ENCODE measurements at regions not wholly inside any gene's neighbourhood (a gene's known extent, or its start where the extent isn't known, plus 50 kb on each side); places are given as distances from the start of the nearest gene placed in this dataset.

DNA sequence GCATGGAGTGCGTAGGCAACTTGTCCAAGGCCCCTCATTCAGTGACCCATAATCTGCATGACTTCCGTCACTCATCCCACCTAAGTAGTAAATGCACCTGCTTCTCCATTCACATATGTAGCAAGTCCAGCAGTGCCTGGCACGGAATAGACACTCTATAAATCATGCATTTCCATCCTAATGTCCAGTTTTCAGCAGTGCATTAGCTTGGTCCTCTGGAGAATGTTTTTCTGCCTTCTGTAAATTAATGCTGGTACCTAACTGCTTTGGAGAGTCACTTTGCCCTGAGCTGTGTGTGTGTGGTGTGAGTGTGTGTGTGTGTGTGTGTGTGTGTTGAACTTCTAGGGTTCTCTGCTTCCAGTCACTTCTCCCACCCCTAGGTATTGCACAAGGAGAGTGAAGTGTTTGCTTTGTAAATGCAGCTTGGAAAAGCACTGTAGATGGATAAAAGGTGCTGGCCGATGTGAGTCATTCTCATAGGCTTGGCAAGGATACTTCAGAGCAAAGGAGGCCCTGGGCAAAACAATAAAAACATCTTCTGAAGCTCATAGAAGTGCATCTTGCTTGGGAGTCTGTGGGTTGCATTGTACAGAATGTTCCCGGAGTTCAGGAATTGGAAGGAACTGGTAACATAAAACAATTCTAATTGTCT is 181.8 kb downstream of the KATNAL1 start:
- no peak for DNase-seq

DNA sequence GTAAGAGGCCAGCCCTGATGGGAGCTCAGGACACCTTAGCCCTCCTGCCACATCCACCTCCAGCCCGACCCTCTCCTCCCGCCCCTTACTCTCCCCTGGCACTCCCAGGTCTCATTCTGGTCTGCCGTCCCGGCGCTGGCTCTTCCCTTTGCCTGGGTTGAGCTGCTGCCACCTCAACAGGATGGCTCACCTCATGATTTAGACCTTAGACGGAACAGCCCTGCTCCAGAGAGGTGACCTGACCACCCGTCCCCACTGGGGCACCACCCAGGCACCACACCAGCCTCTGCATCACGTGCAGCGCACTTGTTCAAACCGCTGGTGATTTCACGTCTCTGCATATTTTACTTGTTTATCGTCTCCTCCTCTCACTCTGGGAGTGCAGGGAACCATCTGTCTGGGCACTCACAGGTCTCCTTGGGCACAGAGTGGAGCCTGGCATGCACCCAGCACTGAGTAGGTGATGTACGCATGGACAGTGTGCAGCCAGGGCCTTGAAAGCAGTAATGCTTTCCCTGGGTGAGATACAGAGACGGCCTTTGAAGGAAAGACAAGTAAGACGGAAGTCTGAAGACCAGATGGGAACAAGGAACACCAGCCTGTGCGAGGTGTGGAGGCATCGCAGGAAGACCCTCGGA is 183.1 kb downstream of the KATNAL1 start:
- no peak for DNase-seq

DNA sequence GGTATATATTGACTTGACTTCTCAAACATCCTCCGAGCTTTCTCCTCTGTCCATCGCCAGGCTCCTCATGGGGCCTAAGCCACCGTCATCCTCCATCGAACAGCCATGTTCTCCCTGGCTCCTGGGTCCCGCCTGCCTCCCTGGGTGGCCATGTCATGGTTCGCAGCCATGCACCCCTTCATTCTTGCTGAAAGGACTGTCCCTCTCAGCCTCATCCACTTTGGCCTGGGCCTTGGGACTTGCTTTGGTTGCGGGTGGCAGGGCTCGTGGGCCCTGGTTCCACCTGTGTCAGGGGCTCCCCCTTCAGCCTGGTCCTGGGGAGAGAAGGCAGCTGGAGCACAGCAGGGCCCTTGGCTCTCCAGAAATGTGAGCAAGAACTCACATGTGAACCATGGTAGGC is 183.8 kb downstream of the KATNAL1 start:
- DNase-seq: no peak

DNA sequence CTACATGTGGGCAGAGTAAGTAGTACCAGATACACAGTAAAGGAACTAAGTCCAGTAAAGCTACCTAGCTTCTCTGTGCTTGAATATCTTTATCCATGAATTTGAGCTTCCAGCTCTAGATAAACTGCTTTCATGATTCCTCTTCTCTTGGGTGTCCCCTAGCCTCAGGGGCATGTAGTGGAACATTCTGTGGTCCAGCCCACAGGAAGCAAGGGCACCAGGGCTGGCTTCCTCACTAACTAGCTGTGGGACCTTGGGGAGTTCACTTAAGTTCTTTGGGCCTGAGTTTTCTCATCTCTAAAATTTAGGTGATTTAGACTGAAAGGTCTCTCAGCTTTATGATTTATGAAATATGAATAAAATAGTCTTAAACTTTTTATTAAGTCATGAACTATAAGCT is 185.7 kb downstream of the KATNAL1 start:
- no peak for DNase-seq

DNA sequence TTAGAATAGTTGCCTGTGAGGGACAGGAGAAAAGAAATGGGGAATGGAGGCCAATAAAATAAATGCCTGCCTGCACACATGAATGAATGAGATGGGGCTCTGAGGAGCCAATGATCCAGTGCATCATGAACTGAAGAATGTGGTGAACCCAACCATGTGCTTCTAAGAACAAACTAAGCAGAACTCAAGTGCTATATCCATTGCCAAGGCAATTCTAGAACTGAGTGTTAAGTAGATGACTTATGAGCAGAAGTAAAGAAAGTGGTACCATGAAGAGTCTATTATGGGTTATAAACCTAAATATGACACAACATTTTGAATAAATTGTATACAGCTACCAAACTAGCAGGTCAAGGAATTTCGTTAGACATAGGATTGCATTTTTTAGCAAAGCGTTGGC is 186.1 kb downstream of the KATNAL1 start:
- no peak for DNase-seq

DNA sequence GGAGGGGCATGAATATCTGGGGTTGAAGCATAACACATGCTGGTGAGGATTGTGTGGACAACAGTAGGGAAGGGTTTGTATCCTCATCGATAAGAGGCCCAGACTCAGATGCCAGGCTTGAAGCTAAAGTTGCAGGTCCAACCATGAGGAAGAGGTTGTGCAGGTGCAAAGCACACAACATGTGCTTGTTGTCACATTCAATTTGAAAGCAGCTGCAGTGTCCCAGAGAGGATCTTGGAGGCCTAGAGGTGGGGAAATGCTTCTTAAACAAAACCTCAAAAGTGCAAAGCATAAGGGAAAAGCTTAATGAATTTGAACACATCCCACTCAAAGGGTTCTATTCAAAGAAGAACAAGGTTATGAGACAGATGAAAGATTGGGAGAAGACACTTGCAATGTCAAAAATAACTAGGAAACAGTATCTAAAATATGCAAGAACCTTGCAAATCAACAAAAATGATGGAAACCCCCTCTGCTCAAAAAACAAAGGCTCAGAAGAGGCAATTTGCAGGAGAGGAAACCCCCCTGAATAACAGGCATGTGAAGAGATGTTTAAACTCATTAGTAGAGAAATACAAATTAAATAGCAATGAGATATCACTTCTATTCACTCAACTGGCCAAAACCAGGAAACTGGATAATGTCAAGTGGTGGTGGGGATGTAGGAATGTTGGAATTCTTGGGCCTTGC is 187.1 kb downstream of the KATNAL1 start:
- no peak for DNase-seq

DNA sequence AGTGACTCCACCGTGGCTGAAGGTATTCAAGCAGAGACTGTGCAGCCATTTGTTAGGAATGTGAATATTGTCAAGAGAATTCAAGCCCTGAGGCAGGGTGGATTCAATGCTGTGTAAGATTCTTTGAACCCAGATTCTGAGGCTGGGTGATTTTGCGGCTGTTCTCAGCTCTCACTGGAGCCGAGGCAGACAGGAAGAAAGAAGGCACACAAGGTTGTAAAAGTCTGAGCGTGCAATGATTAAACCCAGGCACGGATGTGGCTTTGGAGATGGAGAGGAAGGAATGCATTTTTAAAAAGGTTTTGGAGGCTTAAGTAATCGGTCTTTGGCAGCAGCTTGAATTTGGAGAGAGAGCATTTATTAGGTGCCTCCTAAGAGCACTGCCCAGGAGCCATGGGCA is 187.9 kb downstream of the KATNAL1 start:
- no peak for DNase-seq

DNA sequence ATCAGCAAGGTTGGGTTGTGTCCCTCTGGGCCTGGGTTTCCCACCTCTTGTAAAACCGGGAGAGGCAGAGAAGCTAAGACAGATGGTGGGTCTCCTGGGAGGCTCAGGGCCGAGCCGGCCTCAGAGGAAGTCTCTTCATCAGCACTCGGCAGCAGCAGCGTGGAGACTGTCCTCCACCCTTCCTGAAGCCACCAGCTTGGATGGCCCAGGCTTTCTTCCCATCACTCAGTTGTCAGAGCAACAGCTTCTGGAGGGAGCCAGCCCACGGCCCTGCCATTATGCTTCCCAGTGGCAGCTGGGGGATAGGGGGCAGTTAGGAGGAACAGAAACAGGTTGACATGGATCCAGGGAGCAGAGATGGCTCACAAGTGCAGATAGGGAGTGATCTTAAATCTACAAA is 191.0 kb downstream of the KATNAL1 start:
- DNase-seq: no peak

DNA sequence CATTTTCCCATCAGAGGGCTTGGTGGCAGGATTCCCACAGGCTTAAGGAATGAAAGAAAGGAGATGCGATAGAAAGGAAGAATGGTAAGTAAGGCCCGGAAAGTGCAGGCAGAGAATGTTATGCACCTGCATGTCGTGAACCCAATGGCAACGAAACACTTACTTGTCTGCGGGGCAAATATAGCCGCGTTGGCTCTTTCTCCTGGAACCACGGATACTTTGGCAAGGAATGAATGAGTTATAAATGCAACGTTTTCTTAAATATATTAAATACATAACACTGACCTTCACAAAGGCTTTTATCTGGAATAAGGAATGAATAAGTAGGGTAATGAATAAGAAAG is 192.1 kb downstream of the KATNAL1 start:
- no peak for DNase-seq

DNA sequence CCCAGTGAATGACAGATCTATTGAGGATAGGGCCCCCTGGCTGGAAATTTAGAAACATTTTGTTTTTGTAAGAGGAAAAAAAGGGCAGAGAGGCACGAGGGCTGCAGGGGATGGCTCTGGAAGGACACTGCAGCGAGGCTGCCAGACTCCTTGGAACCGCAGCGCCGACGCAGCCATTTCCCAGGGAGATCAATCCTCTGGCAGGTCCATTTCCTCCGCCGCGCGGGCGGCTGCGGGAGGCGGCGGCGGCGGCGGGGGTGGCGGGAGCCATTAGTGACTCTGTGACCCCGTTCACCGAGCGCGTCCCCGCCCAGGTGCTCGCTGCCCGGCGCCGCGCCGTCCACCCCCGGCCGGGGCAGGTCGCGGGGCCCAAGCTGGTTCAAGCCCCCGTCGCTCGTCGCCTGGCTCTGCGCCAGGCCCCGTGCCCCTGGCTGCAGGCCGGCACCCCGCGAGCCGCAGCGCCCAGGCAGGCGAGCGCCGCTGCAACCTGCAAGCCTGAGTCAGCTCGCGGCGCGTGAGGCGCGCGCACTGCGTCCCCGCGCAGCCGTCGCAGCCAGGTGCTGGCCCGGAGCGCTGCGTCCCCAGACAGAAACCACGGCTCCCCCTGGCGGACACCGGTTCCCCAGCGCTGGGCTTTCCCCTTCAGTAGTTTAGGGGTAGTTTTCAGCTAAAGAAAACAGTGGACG is 192.6 kb downstream of the KATNAL1 start:
- DNase-seq: peak; percentile 98

DNA sequence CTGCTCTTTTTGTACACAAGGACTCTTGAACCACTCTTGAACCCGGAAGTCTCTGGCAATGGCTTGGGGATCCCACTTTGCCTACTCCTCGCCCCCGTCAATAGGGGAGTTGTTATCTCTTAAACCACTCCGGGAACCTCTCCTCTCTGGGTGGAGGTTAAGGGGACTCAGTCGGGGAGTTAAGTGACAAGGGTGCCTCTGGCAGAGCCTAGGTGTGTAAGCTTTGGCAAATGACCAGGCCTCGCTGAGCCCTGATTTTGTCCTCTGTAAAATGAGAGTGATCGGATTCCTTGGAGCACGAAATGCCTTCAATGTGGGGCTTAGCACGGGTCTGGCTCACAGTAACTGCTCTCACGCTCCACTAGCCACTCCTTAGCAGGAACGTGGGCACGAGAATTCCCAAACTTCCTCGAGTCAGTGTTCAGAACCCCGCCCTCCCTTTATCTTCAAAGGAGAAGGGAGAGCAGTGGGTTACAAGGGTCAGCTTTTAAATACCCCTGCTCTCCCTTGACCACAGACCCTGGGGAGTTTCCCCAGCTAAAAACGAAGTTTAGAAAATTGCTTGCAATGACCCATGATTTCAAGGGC is 193.3 kb downstream of the KATNAL1 start:
- DNase-seq: no peak

DNA sequence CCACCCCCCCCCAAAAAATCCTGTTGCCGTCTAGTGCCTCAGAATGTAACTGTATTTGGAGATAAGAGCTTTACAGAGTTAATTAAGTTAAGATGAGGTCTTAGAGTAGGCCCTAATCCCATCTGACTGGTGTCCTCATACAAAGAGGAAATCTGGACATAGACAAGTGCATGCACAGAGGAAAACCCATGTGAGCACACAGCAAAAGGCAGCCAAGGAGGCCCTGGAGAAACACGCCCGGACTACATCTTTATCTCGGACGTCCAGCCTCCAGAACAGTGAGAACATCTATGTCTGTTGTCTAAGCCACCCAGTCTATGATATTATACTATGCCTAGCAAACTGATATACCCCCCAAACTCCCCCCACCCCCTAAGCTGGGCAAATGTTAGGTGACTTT is 193.8 kb downstream of the KATNAL1 start:
- DNase-seq: no peak

DNA sequence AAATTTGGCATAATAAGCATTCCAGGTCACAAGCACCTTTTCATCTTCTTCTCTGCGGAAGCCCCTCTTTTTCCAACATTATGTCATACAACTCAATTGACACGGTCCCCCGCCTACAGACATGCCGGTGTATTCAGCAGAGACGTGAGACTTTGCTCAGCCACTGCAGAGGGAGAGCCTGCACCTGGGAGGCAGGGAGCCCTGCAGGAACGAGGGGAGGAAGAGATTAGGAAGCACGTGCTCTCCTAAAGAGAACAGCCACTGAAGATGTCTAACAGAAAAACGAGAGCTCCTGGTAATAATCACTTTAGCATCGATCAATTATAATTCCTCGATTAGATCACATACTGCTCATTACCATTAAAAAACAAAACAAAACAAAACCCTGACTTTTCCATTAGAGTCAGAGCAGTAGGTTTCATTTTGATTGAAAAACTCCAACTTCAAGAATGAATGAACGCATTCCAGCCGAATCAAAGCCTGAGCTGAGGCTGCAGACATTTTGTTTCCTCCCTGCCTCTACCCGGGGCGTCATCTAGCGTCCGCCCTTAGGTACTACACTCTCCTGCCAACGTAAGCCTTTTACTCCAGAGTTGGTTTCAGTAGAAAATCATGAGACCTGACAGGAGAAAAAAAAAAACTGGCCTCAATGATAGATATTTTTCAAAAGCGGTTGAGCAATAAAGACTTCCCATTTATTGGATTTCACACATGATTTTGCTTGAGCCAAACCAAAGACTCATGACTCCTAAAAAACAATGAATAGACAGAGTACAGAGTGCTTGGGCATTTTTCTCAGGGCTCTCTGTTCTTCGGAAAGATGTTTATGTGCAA is 194.5 kb downstream of the KATNAL1 start:
- peak; percentile 88 for DNase-seq

DNA sequence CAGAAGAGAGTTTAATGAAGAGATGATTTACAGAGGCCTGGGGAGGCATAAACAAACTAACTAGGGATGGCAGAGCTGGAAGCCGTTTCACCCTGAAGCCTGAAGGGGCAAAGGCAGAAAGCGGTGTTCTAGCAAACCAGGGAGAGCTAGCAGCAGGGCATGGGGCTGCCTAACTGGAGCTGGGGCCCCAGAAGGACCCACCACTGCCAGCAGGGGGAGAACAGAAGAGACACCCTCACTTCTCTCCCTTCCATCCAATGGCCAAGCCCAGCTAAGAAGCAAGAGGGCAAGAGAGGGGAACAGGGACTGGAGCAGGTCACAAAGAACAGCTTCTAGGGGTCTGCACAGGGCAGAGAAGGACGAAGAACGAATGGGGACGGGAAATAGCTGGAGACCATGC is 195.5 kb downstream of the KATNAL1 start:
- no peak for DNase-seq

DNA sequence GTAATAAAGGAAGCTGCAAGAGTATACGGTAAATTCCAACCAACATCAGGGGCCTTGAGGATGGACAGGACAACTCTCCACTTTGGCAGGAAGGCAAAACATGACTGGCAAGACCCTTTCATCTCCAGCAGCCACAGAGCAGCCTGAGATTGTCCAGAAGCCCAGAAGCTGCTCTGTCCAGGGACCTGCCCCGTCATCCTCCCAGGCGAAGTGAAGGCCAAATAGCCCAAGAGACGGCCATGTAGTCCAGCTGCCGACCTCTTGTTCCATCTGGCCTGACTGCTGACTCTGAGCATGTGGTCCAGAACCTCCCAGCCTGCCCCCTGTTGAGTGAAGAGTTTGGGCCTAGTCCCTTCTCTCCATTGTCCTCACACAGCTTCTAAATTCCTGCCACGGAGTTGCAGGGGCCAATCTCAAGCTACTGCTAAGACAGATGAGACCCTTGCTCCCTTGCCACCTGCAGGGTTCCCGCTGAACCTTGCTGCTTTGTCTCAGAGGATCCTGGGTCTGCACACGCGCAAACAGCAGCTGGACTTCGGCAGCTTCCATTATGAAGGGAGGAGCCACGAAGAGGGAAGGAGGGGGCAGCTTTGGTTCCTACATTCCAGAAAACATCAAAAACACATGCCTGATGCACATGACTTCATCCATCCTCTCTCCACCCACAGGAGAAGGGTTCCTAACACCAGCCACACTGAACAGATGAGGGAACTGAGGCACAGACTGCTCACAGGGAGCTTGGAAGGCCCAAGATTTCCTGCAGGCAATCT is 196.9 kb downstream of the KATNAL1 start:
- DNase-seq: no peak

DNA sequence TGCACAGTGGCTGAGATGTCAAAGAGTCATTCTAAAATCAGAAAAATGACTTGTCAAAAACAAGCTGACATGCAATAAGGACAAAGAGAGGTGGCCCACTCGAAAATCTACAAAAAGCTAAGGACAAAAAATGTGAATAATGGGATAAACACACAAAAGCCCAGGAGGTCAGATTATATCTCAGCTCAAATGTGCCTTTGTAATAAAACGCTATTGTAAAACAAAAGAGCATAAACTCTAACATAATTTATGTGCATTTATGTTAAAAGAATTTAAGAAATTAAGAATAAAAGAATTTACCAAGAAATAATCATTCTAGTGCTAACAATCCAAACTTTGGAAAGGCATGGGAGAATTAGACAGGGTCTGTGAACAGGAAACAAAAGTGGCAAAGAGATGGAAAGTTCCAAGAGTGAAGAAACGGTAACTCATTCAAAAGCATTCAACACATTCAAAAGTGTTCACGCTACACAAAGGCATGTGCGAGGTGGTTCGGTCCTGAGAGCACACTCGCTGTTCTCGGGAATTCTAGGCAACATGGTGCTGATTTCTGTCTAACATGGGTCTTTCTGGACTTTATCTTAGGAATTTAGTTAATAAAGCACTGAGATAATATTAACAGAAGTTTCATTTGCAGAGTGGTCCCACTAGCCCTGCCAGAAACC is 197.7 kb downstream of the KATNAL1 start:
- no peak for DNase-seq

DNA sequence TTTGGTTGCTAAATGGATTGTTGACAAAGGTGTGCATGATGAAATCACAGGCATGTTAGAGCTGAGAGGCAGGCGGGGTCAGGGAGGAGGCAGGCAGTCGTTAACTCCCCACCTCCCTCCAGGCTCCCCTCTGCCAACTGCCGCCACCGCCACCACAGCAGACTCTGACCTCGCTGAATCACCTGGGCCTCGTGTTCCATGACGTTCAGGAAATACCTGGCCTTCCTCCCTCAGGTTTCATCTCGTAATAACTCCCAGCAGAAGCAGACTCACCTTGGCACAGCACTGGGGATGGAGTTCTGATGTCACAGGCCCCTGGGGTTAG is 198.5 kb downstream of the KATNAL1 start:
- DNase-seq: no peak

DNA sequence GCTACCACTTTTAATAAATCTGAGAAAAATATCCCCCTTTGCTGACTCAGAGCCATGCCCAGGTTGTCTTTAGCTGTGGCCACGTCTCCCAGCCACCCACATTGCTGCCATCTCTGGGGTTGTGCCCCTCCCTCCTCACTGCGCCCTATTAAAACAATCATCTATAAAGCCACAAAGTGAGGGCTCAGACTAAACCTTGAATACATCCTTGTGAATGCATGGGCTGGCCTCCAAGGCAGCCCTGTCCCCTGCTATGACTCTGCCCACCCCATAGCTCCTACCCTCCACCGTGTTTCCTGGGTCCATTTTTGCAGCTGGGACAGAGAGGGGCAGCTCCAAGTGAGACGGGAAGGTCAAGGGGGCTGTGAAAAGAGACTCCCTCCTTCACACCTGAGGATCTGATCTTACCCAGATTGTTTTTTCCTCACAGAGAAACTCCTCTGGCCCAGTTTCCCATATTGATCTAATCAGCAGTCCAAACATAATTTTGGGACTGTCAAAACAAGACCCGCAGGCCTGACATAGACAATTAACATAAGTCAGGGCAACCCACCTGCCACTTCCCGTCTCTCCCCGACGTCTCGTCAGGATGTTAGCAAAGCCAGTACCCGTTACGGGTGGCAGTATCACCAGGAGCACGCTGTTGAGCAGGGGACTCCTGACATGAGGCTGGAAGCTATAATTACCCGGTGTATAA is 199.0 kb downstream of the KATNAL1 start:
- DNase-seq: no peak

DNA sequence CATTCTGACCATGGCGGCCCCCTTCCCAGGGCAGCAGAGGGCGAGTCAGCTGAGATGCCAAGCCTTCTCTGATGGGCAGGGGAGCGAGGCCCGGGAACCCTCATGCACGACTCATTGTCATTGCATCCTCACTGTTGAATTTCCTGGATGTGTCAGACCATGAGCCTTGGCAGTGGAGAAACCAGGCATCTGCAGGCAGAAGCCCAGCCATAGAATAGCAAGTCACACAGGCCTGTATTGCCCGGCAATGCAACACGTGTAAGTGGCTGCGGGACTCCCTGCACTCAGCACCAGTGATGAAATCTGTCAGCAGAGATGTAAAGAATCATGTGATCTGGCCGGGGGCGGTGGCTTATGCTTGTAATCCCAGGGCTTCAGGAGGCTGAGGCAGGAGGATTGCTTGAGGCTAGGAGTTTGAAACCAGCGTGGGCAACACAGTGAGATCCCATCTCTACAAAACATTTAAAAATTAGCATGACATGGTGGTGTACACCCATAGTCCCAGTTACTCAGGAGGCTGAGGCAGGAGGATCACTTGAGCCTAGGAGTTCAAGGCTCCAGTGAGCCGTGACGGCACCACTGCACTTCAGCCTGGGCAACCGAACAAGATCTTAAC is 199.7 kb downstream of the KATNAL1 start:
- no peak for DNase-seq

DNA sequence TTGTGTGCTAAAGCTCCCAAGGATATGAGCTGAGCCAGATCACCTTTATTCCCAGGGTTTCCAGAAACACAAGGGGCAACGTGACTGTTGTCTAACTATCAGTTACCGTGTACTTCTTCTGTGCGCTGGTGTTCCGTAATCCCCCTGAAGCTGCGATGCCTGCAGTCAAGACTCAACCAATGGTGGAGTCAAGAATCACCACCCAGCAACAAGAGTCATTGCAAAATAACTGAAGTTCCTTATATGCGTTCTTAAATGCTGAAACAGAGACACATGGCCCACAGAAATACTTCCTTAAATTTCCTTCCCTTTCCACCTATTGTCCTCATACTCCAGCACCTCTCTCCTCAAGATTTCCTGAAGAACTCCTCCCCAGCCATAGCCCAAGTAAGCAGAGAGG is 200.2 kb downstream of the KATNAL1 start:
- DNase-seq: no peak
